H9 (cell line): ENCODE measurements at regions not wholly inside any gene's neighbourhood (a gene's known extent, or its start where the extent isn't known, plus 50 kb on each side); places are given as distances from the start of the nearest gene placed in this dataset.

Source experiments
- DNase-seq: peaks from one replicate; pipeline ENCODE4 v3.0.0-alpha.2; 2017
- H2AFZ ChIP-seq: one replicate; pipeline ENCODE4 v1.6.1; 2013; ENCODE audit warnings: mild to moderate bottlenecking, low read length, control low read depth, moderate library complexity
- H2AK5ac ChIP-seq: 2 replicates; pipeline ENCODE4 v1.6.1; 2013; ENCODE audit warnings: low read length, control low read depth, mixed read lengths; ENCODE audit not compliant: insufficient read length
- H2BK120ac ChIP-seq: one replicate; pipeline ENCODE4 v1.6.1; 2013; ENCODE audit warnings: low read depth, mild to moderate bottlenecking, low read length, control low read depth, inconsistent platforms; ENCODE audit not compliant: poor library complexity, severe bottlenecking
- H2BK12ac ChIP-seq: 2 replicates; pipeline ENCODE4 v1.6.1; 2013; ENCODE audit warnings: low read length, control low read depth, mixed read lengths, low read depth; ENCODE audit not compliant: insufficient read length
- H2BK15ac ChIP-seq: 2 replicates; pipeline ENCODE4 v1.6.1; 2013; ENCODE audit warnings: low read depth, low read length, control low read depth
- H2BK20ac ChIP-seq: one replicate; pipeline ENCODE4 v1.6.1; 2013; ENCODE audit warnings: low read depth, mild to moderate bottlenecking, low read length, control low read depth, inconsistent platforms; ENCODE audit not compliant: poor library complexity, severe bottlenecking
- H2BK5ac ChIP-seq: 2 replicates; pipeline ENCODE4 v1.6.1; 2013; ENCODE audit warnings: low read length, control low read depth, mixed read lengths; ENCODE audit not compliant: insufficient read length
- H3K14ac ChIP-seq: 2 replicates; pipeline ENCODE4 v1.6.1; 2013; ENCODE audit warnings: low read length, control low read depth; ENCODE audit not compliant: insufficient read depth
- H3K18ac ChIP-seq: 2 replicates; pipeline ENCODE4 v1.6.1; 2013; ENCODE audit warnings: low read depth, mild to moderate bottlenecking, mixed read lengths, low read length, control low read depth; ENCODE audit not compliant: insufficient read length
- H3K23ac ChIP-seq: 2 replicates; pipeline ENCODE4 v1.6.1; 2013; ENCODE audit warnings: low read length, control low read depth, mixed read lengths, low read depth; ENCODE audit not compliant: insufficient read length
- H3K23me2 ChIP-seq: 2 replicates; pipeline ENCODE4 v1.6.1; 2013; ENCODE audit warnings: low read depth, mild to moderate bottlenecking, mixed read lengths, low read length, control low read depth; ENCODE audit not compliant: insufficient read length, poor library complexity, severe bottlenecking
- H3K27ac ChIP-seq: 2 replicates; pipeline ENCODE4 v1.5.1; 2013; ENCODE audit warnings: low read length, control low read depth, mixed read lengths, low read depth; ENCODE audit not compliant: insufficient read length
- H3K27me3 ChIP-seq: 2 replicates; pipeline ENCODE4 v1.6.1; 2013; ENCODE audit warnings: low read length, control low read depth, inconsistent platforms; ENCODE audit not compliant: insufficient read depth
- H3K4ac ChIP-seq: 2 replicates; pipeline ENCODE4 v1.6.1; 2013; ENCODE audit warnings: low read depth, mild to moderate bottlenecking, control low read depth, inconsistent platforms, low read length, moderate library complexity
- H3K4me1 ChIP-seq: 2 replicates; pipeline ENCODE4 v1.6.1; 2013; ENCODE audit warnings: low read length, control low read depth, inconsistent platforms; ENCODE audit not compliant: insufficient read depth
- H3K4me2 ChIP-seq: 2 replicates; pipeline ENCODE4 v1.6.1; 2013; ENCODE audit warnings: low read length, control low read depth, mixed read lengths; ENCODE audit not compliant: insufficient read length, insufficient read depth
- H3K56ac ChIP-seq: 2 replicates; pipeline ENCODE4 v1.6.1; 2013; ENCODE audit warnings: low read depth, mild to moderate bottlenecking, mixed read lengths, low read length, control low read depth; ENCODE audit not compliant: insufficient read length
- H3K79me1 ChIP-seq: 2 replicates; pipeline ENCODE4 v1.6.1; 2013; ENCODE audit warnings: low read depth, mild to moderate bottlenecking, moderate library complexity, low read length, control low read depth, inconsistent platforms; ENCODE audit not compliant: insufficient read depth, poor library complexity, severe bottlenecking
- H3K79me2 ChIP-seq: 2 replicates; pipeline ENCODE4 v1.6.1; 2013; ENCODE audit warnings: low read length, control low read depth, inconsistent platforms; ENCODE audit not compliant: insufficient read depth
- H3K9ac ChIP-seq: 2 replicates; pipeline ENCODE4 v1.6.1; 2013; ENCODE audit warnings: low read length, control low read depth, mixed read lengths; ENCODE audit not compliant: insufficient read length; ENCODE audit errors: extremely low read depth
- H3K9me3 ChIP-seq: one replicate; pipeline ENCODE4 v1.6.1; 2013; ENCODE audit warnings: low read depth, low read length, inconsistent platforms; ENCODE audit not compliant: control insufficient read depth
- H3T11ph ChIP-seq: one replicate; pipeline ENCODE4 v1.6.1; 2013; ENCODE audit warnings: mild to moderate bottlenecking, low read length, control low read depth, inconsistent platforms
- H4K20me1 ChIP-seq: one replicate; pipeline ENCODE4 v1.6.1; 2013; ENCODE audit not compliant: control insufficient read depth, insufficient read length, insufficient read depth
- H4K5ac ChIP-seq: 2 replicates; pipeline ENCODE4 v1.6.1; 2013; ENCODE audit warnings: low read depth, mild to moderate bottlenecking, mixed read lengths, low read length, control low read depth; ENCODE audit not compliant: insufficient read length
- H4K8ac ChIP-seq: replicated peaks from 2 replicates; pipeline ENCODE4 v1.6.1; 2013; ENCODE audit warnings: low read length, control low read depth, mixed read lengths, low read depth; ENCODE audit not compliant: insufficient read length
- H4K91ac ChIP-seq: 2 replicates; pipeline ENCODE4 v1.6.1; 2013; ENCODE audit warnings: low read depth, mild to moderate bottlenecking, moderate library complexity, mixed read lengths, low read length, control low read depth; ENCODE audit not compliant: insufficient read length
- H3K27ac Mint-ChIP-seq, 3 experiments: 2 replicates in 2 of 3; 3 replicates in 1 of 3; pipeline ENCODE4 v1.8.0; 2020 to 2021; ENCODE audit warnings: mixed read lengths in 3 of 3, mild to moderate bottlenecking in 1 of 3, moderate library complexity in 1 of 3
- H3K27me3 Mint-ChIP-seq: 2 replicates; pipeline ENCODE4 v1.8.0; 2021; ENCODE audit warnings: low read depth, mild to moderate bottlenecking, moderate library complexity, mixed read lengths
- H3K36me3 Mint-ChIP-seq, 3 experiments: 2 replicates in 2 of 3; 3 replicates in 1 of 3; pipeline ENCODE4 v1.8.0; 2020 to 2021; ENCODE audit warnings: low read depth in 3 of 3, mixed read lengths in 3 of 3; ENCODE audit not compliant: insufficient read depth in 1 of 3
- H3K4me1 Mint-ChIP-seq, 2 experiments: 2 replicates each; pipeline ENCODE4 v1.8.0; 2020; ENCODE audit warnings: mixed read lengths in 2 of 2
- H3K4me3 Mint-ChIP-seq, 2 experiments: 2 replicates in 1 of 2; 3 replicates in 1 of 2; pipeline ENCODE4 v1.8.0; 2020 to 2021; ENCODE audit warnings: mild to moderate bottlenecking in 2 of 2, mixed read lengths in 2 of 2, moderate library complexity in 1 of 2
- H3K9me3 Mint-ChIP-seq, 2 experiments: 2 replicates in 1 of 2; 3 replicates in 1 of 2; pipeline ENCODE4 v1.8.0; 2020; ENCODE audit warnings: mild to moderate bottlenecking in 2 of 2, mixed read lengths in 2 of 2, moderate library complexity in 1 of 2
- CTCF ChIP-seq: fragments of 200-600 bp; sonication (generic); conservative IDR thresholded peaks from 3 replicates; pipeline ENCODE4 v1.8.0; 2021; ENCODE audit warnings: antibody characterized with exemption, mild to moderate bottlenecking
- WGBS: extraction: QIAGEN DNeasy Blood & Tissue Kit; methylation state at CpG from one replicate; pipeline ENCODE4 v1.1.7; 2013; ENCODE audit warnings: missing lambda C conversion rate, low lambda C conversion rate, mixed read lengths; ENCODE audit not compliant: insufficient read length; ENCODE audit errors: extremely low coverage; 5-methylcytosine and 5-hydroxymethylcytosine counted together

- Histone ChIP-seq H2BK5ac (no peak overlapping the region), H4K91ac (no peak overlapping the region), H2BK120ac (no peak overlapping the region), H3K27me3 (no peaks in the 10 kb centered on the region), H3K23ac (no peak overlapping the region), H3K27ac (no peak overlapping the region), H3K18ac (no peak overlapping the region), H4K5ac (no peak overlapping the region), H3K56ac (no peak overlapping the region), H2BK15ac (no peak overlapping the region), H3K4me2 (no peak overlapping the region), H3K79me2 (no peaks in the 10 kb centered on the region), H2BK12ac (no peak overlapping the region), H4K8ac (no peak overlapping the region), H3K9me3 (no peaks in the 10 kb centered on the region), H3K4me1 (no peaks in the 10 kb centered on the region), H3K14ac (no peak overlapping the region), H2AFZ (no peak overlapping the region), H3K23me2 (no peaks in the 10 kb centered on the region), H3K79me1 (no peaks in the 10 kb centered on the region), H3K9ac (no peak overlapping the region), H2AK5ac (no peak overlapping the region), H4K20me1 (no peaks in the 10 kb centered on the region), H2BK20ac (no peak overlapping the region), H3K4ac (no peak overlapping the region), H3T11ph (no peak overlapping the region)
- DNase-seq = no peak
- Mint-ChIP-seq H3K9me3 (no peaks in the 10 kb centered on the region), H3K4me1 (no peaks in the 10 kb centered on the region), H3K36me3 (no peaks in the 10 kb centered on the region), H3K27ac (no peak overlapping the region), H3K27me3 (no peaks in the 10 kb centered on the region), H3K4me3 (no peak overlapping the region)
- no peak for TF ChIP-seq CTCF
- WGBS = no CpG with 5 or more reads among the region's 2 CpGs
Measured at GRCh38 chr15:38961931-38962330, 397.3 kb upstream of the RASGRP1 start.
